ENCODE measurements at regions not wholly inside any gene's neighbourhood (a gene's known extent, or its start where the extent isn't known, plus 50 kb on each side); places are given as distances from the start of the nearest gene placed in this dataset.
A peak's percentile ranks its signal among the peaks of the same experiment; 100 is the strongest.
"Not testable (repeated sequence)": the region's sequence is repeated elsewhere in the genome, so short reads cannot be mapped to it uniquely, and the experiment has no call there.

DNA sequence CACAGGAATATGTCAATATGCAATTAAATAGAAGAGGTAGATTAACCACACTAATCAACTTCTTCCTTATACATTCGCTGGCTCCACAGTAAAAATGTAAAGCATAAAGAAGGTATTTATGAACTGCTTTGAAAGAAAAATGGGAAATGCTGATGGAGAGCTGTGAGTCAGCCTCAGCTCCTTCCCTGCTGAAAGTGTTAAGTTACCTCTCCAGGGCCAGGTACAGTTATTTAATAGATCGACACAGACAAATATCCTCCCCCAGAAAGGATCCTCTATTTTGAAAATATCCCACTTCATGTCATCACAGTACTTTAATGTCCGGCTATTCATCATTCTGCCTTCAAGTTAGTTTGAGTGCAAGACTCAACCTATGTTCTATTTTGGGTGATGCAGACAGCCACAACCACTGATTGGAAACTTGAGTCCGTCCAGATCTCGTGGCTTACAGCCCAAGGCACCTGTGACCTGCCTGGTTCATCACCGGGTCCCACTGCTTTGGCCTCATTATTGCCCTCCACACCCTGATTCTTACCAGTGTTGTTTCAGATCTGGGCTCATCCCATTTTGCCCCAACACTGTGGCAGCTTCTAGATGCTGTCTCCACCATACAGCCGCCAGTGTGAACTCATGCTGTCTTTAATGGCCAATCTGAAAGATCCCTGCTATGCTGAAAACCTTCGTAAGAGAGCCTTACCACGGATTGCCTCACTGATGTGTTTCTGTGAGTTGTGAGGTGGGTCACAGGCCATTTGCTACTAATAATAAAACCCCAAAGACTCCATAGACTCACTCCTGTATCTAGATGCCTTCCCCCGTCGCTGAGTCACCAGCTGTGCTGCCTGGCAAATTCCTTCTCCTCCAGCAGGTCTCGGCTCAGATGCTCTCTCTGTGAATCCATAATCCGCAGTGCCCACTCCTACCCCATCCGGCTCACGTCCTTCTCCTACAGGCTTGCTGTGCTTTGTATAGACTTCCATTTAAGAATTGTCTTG lies 56.2 kb upstream of the DDAH1 start:
- not testable (repeated sequence) for DNase-seq

DNA sequence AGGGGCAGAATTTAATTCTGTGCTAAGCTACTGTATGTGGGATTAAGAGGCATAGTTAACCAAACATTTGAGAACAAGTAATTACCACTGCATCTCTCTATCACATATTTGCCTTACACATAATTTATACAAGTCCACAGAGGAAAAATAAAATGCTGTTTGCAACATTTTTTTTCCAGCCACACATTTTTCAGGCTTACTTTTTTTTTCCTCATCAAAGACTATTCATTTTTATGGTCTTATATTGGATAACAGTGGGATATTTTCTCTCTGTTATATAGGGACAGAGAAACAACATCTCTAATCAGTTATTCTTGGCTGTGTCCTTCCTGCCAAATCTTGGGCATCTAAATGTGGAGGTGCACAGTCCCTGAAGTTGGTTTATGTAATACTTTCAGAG lies 57.5 kb upstream of the DDAH1 start:
- not testable (repeated sequence) for DNase-seq

DNA sequence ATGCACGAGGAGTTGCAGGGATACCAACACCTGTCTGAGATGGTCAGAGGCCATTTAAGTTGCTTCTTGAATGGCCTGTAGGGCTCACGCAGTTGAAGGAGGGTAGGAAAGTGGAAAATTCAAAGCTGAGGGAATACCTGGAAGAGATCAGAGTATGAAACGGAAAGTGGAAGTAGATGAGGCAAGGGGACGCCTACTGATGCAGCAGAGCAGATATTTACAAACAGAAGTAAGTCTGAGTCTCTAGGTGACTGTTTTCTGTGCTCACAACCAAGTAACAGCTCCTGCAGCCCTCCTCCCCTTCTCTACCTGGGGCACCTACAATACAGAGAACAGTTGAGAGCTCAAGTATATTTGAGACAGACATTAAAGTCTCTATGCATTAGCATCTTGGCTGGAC lies 57.5 kb upstream of the CCN1 start:
- not testable (repeated sequence) for DNase-seq

DNA sequence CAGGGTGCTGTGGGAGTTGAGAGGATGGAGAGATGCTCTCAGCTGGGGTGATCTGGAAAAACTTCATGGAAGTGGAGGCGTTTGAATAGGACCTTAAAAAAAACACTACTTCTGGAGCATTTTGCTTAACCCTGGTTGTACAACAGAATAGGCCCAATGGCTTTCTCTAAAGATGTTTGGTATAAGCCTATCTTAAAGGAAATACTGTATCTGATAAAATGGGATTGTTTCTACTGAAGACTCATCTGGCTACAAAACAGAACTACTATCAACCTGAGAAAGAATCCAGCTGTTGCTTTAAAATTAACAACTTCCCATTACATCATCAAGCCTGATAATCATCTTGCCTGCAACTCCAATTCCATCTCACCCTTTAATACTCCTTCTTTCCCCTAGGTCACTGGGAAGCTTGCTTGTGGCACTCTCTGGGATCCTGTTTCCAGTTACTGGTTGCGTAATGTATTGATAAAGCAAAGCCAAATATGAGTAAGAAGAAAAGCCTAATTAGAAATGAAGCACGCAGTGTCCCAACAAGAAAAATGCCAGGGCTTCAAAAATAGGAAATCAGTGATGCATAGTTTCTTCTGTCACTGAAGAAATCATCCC lies 56.2 kb upstream of the CCN1 start:
- not testable (repeated sequence) for DNase-seq

DNA sequence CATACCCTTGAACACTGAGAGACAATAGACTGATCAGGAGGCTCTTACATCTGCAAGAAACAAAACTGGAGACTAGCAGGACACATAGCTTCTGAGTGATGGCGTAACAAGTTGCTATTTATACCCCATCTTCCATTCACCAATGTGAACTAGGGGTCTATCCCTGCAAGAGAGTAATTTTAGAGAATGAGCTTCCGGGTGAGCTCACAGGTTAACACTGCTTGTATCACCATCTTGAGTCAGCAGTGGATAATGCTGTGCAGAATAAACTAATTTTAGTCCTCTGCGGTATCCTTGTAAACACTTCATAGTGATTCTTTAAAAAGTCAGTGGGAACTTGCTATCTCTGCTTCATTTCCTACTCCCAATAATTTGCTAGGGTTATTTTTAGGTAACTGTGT lies 55.0 kb upstream of the CCN1 start:
- DNase-seq: not testable (repeated sequence)

DNA sequence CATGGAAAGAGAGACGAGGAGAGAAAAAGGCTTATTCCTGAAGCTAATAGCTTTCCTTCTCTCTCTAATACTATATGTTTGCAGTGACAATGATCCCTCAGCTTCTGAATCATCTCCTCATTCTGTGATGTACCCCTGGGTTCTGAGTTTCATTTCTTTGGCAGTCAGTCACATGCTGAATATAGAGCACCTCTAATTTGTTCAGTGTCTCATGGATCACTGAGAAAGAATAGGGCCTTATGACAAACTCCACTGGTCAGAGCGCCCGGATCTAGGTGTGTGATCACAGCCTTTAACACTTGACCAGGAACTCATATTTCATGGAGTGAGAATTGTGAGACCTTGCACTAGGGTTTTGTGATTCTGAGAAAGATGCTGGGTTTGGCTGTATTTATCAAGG lies 54.3 kb upstream of the CCN1 start:
- not testable (repeated sequence) for DNase-seq

DNA sequence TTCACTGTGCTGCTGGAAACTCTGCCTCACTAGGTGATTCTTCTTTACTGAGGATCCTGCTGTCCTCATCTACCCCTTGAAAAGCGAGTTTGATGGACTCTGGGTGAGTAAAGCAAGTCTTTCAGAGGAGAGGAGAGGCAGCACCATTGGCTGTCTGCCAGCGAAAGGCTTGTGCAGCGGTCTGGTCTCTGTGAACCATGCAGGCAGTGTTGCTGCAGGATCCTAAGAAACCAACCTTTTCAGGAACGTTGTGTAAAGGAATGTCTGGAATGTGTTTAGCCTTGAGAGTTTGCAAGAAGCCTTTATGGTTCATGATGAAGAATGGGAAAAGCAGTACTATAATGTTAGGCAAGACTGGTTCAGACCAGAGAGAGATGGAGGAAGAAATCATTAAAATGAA lies 53.4 kb upstream of the CCN1 start:
- DNase-seq: peak in 35 of 56 donors; percentile 1 to 62 (median 13)
